ENCODE measurements at regions not wholly inside any gene's neighbourhood (a gene's known extent, or its start where the extent isn't known, plus 50 kb on each side); places are given as distances from the start of the nearest gene placed in this dataset.

DNA sequence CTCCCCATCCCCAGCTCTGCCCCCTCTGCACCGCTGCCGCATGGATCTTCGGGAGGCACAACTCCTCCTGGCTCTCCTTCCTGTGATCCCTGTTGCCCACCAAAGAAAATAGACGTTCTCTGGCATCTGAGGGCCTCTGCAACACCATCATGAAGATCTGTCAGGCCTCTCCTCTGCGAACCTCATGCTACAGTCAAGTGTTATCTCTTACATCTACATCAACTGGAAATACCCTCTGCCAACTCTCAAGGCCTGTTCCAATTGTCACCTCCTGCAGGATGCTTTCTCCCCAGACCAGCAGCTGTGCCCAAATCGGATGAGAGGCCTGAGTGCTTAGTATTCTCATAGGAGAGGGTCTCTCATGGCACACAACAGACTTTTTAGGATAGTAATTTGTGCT, 478.4 kb downstream of the BCL11A start:
- TF ChIP-seq, protein P1, sequence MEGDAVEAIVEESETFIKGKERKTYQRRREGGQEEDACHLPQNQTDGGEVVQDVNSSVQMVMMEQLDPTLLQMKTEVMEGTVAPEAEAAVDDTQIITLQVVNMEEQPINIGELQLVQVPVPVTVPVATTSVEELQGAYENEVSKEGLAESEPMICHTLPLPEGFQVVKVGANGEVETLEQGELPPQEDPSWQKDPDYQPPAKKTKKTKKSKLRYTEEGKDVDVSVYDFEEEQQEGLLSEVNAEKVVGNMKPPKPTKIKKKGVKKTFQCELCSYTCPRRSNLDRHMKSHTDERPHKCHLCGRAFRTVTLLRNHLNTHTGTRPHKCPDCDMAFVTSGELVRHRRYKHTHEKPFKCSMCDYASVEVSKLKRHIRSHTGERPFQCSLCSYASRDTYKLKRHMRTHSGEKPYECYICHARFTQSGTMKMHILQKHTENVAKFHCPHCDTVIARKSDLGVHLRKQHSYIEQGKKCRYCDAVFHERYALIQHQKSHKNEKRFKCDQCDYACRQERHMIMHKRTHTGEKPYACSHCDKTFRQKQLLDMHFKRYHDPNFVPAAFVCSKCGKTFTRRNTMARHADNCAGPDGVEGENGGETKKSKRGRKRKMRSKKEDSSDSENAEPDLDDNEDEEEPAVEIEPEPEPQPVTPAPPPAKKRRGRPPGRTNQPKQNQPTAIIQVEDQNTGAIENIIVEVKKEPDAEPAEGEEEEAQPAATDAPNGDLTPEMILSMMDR (IDR thresholded peaks at IDR 0.05) = no peak
- TF ChIP-seq POLR2AphosphoS5 (IDR thresholded peaks at IDR 0.05; ENCODE audit: low read depth, low read length) (no peak), SIN3A (IDR thresholded peaks at IDR 0.05; ENCODE audit: borderline replicate concordance, insufficient read depth, low read depth, low read length) (no peak)
